ENCODE measurements at regions not wholly inside any gene's neighbourhood (a gene's known extent, or its start where the extent isn't known, plus 50 kb on each side); places are given as distances from the start of the nearest gene placed in this dataset.
"Not testable (repeated sequence)": the region's sequence is repeated elsewhere in the genome, so short reads cannot be mapped to it uniquely, and the experiment has no call there.

GRCh38 chr19:30263830-30264381 is 108.3 kb upstream of the ZNF536 start:
- in situ Hi-C loops (cut with MboI; ENCODE audit: low sequenced_read_pairs in 4 of 4) = no loop called here
- intact Hi-C loops (cut with DNase I; ENCODE audit: low total_unique reads) = no loop called here
- TF ChIP-seq POLR2A (IDR thresholded peaks at IDR 0.05) (no peak), CTCF (IDR thresholded peaks at IDR 0.05 in 4 of 5, conservative IDR thresholded peaks at IDR 0.05 in 1 of 5) (no peak)

GRCh38 chr19:30265918-30266317 is 106.3 kb upstream of the ZNF536 start:
- H3K9me3 ChIP-seq; DNase-seq; intact Hi-C loops (cut with DNase I; ENCODE audit: low total_unique reads); ATAC-seq; H3K36me3 ChIP-seq; H3K27ac ChIP-seq; in situ Hi-C loops (cut with MboI; ENCODE audit: low sequenced_read_pairs in 4 of 4); H3K27me3 ChIP-seq; H3K4me1 ChIP-seq; H3K4me3 ChIP-seq: not testable (repeated sequence)

More at GRCh38 chr19:30263830-30264381, 108.3 kb upstream of the ZNF536 start:
- no peak for ATAC-seq
- peaks cover 0 to 4% (median 0%) of the 10 kb centered on the region in 3 donors for H3K27me3 ChIP-seq
- no peaks in the 10 kb centered on the region for H3K36me3 ChIP-seq
- no peak overlapping the region for H3K4me3 ChIP-seq
- no peaks in the 10 kb centered on the region for H3K9me3 ChIP-seq
- no peak overlapping the region for H3K27ac ChIP-seq
- no peak for DNase-seq
- H3K4me1 ChIP-seq = no peaks in the 10 kb centered on the region

- no peaks in the 10 kb centered on the region for H3K9me3 ChIP-seq
Measured at GRCh38 chr19:30266687-30267086, 105.5 kb upstream of the ZNF536 start.

GRCh38 chr19:30267332-30267731 is 104.9 kb upstream of the ZNF536 start:
- in situ Hi-C loops (cut with MboI; ENCODE audit: low sequenced_read_pairs in 4 of 4) = no loop called here
- intact Hi-C loops (cut with DNase I; ENCODE audit: low total_unique reads) = no loop called here
- Histone ChIP-seq H3K4me1 (no peaks in the 10 kb centered on the region), H3K4me3 (no peak overlapping the region), H3K27ac (no peak overlapping the region), H3K9me3 (no peaks in the 10 kb centered on the region), H3K36me3 (no peaks in the 10 kb centered on the region), H3K27me3 (peaks cover 0 to under 1% (median 0%) of the 10 kb centered on the region in 3 donors)
- no peak for DNase-seq
- no peak for ATAC-seq
- TF ChIP-seq CTCF (IDR thresholded peaks at IDR 0.05 in 4 of 5, conservative IDR thresholded peaks at IDR 0.05 in 1 of 5) (no peak), POLR2A (IDR thresholded peaks at IDR 0.05) (no peak)

More at GRCh38 chr19:30266687-30267086, 105.5 kb upstream of the ZNF536 start:
- Histone ChIP-seq H3K27me3 (peaks cover 0 to 4% (median 0%) of the 10 kb centered on the region in 3 donors), H3K36me3 (no peaks in the 10 kb centered on the region), H3K4me3 (no peak overlapping the region), H3K27ac (no peak overlapping the region), H3K4me1 (no peaks in the 10 kb centered on the region)
- intact Hi-C loops (cut with DNase I; ENCODE audit: low total_unique reads) (no loop called here), in situ Hi-C loops (cut with MboI; ENCODE audit: low sequenced_read_pairs in 4 of 4) (no loop called here)
- DNase-seq (no peak), ATAC-seq (no peak)
- TF ChIP-seq CTCF (IDR thresholded peaks at IDR 0.05 in 4 of 5, conservative IDR thresholded peaks at IDR 0.05 in 1 of 5) = no peak

- no peak for ATAC-seq
- in situ Hi-C loops (cut with MboI; ENCODE audit: low sequenced_read_pairs in 4 of 4) (no loop called here), intact Hi-C loops (cut with DNase I; ENCODE audit: low total_unique reads) (no loop called here)
- no peaks in the 10 kb centered on the region for H3K4me1 ChIP-seq
- no peaks in the 10 kb centered on the region for H3K27me3 ChIP-seq
- H3K36me3 ChIP-seq = no peaks in the 10 kb centered on the region
- H3K9me3 ChIP-seq = no peaks in the 10 kb centered on the region
- DNase-seq = no peak
- H3K4me3 ChIP-seq = no peak overlapping the region
- no peak for TF ChIP-seq POLR2A (IDR thresholded peaks at IDR 0.05)
- TF ChIP-seq CTCF (IDR thresholded peaks at IDR 0.05 in 4 of 5, conservative IDR thresholded peaks at IDR 0.05 in 1 of 5) = no peak
- no peak overlapping the region for H3K27ac ChIP-seq
Measured at GRCh38 chr19:30268601-30269000, 103.6 kb upstream of the ZNF536 start.

Data from gastrocnemius medialis (tissue), 4 donors.